GM06990 (cell line): ENCODE measurements at regions not wholly inside any gene's neighbourhood (a gene's known extent, or its start where the extent isn't known, plus 50 kb on each side); places are given as distances from the start of the nearest gene placed in this dataset.

Source experiments
- DNase-seq: peaks from one replicate; pipeline ENCODE4 v3.0.0-alpha.2; 2011; ENCODE audit not compliant: insufficient read length; ENCODE audit errors: extremely low read depth
- H3K27me3 ChIP-seq: replicated peaks from 2 replicates; pipeline ENCODE4 v1.6.0; 2011; ENCODE audit warnings: low read length; ENCODE audit not compliant: control insufficient read depth, insufficient read depth
- H3K36me3 ChIP-seq: 2 replicates; pipeline ENCODE4 v1.5.1; 2011; ENCODE audit warnings: low read length; ENCODE audit not compliant: control insufficient read depth, insufficient read depth
- H3K4me3 ChIP-seq: replicated peaks from 2 replicates; pipeline ENCODE4 v1.5.1; 2011; ENCODE audit warnings: low read depth, mild to moderate bottlenecking, control low read depth, low read length
- CTCF ChIP-seq: IDR thresholded peaks from 2 replicates; pipeline ENCODE4 v1.5.1; 2011; ENCODE audit warnings: low read length, control low read depth, mild to moderate bottlenecking, inconsistent platforms; ENCODE audit not compliant: insufficient read depth, poor library complexity, severe bottlenecking

DNA sequence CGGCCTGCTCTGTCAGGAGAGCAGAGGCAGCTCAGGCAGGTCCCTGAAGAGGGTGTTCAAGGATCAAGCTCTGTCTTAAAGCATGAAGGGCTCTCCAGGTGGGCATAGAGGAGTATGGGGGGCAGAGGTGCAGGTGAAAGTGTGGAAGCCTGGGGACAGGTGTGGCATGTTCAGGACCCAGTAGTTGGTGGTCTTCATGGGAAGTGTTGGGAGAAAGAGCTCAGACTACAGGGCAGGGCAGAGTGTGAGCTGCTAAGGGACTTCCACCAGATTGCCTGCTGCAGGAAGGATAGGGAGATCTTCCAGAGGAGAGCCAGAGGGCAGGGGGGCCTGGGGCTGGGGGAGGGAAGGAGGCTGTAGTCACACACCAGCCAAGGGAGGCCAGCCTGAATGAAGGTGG is 156.5 kb upstream of the GDF10 start:
- TF ChIP-seq CTCF = no peak
- no peaks in the 10 kb centered on the region for H3K27me3 ChIP-seq
- H3K36me3 ChIP-seq = no peaks in the 10 kb centered on the region
- H3K4me3 ChIP-seq = no peak overlapping the region
- DNase-seq = no peak

DNA sequence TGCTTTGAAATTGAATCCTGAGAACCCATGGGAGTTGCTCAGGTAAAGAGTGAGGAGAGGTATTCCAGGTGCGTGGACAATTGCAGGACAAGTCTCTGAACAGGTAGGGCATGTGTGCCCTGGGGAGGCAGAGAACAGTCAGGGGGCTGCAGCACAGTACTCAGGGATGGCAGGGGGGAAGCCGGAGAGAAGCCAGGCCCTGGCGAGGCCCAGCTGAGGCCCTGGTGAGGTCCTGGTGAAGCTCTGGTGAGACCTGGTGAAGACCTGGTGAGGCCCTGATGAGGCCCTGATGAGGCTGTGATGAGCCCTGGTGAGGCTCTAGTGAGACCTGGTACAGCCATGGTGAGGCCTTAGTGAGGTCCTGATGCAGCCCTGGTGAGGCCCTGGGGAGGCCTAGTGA is 155.5 kb upstream of the GDF10 start:
- Histone ChIP-seq H3K27me3 (no peaks in the 10 kb centered on the region), H3K4me3 (no peak overlapping the region), H3K36me3 (no peaks in the 10 kb centered on the region)
- DNase-seq = no peak
- no peak for TF ChIP-seq CTCF

- Histone ChIP-seq H3K4me3 (no peak overlapping the region), H3K27me3 (no peaks in the 10 kb centered on the region), H3K36me3 (no peaks in the 10 kb centered on the region)
- no peak for DNase-seq
- TF ChIP-seq CTCF = no peak
Measured at GRCh38 chr10:47145290-47145934, 154.6 kb upstream of the GDF10 start.

- no peak for TF ChIP-seq CTCF
- DNase-seq = no peak
- H3K36me3 ChIP-seq = no peaks in the 10 kb centered on the region
- no peak overlapping the region for H3K4me3 ChIP-seq
- no peaks in the 10 kb centered on the region for H3K27me3 ChIP-seq
Measured at GRCh38 chr10:47146572-47146971, 153.4 kb upstream of the GDF10 start.

DNA sequence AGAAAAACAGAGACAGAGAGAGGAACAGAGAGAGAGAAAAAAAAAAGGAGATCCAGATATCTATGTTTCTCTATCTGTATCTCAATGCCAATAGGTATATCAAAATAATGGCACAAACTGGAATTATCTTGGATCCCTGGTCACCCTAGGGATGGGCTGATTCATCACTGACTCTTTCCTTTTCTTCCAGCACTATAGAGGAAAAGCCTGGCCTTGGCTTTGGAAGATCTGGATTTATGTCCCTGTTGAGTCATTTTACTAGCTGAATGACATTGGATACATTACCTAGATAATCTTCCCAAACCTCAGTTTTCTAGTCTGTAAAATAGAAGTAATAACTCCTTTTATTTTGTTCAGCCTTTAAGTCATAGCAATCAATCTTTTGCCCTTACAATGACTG is 152.8 kb upstream of the GDF10 start:
- TF ChIP-seq CTCF = no peak
- no peaks in the 10 kb centered on the region for H3K36me3 ChIP-seq
- H3K4me3 ChIP-seq = no peak overlapping the region
- no peaks in the 10 kb centered on the region for H3K27me3 ChIP-seq
- DNase-seq = no peak

DNA sequence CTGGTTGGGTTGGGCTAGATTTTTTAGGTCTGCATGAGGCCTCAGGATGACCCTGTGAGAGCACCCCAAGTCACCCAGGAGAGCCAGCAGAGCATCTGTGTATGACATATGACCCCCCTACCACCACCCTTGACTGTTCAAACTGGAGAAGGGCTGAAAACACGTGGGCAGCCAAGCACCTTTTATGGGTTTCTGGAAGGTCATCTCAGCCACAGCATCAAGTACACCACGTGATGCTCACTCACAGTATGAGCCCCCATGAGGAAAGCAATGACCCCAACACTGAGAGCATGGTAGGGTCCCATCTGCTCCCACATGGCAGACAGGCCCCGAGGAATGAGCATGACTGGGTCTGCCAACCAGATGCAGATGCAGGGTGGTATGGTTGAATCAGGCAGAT is 149.4 kb upstream of the GDF10 start:
- DNase-seq = no peak
- Histone ChIP-seq H3K36me3 (no peaks in the 10 kb centered on the region), H3K27me3 (no peaks in the 10 kb centered on the region), H3K4me3 (no peak overlapping the region)
- TF ChIP-seq CTCF = no peak
